SK-N-SH (cell line): ENCODE measurements at regions not wholly inside any gene's neighbourhood (a gene's known extent, or its start where the extent isn't known, plus 50 kb on each side); places are given as distances from the start of the nearest gene placed in this dataset.
"Not testable (repeated sequence)": the region's sequence is repeated elsewhere in the genome, so short reads cannot be mapped to it uniquely, and the experiment has no call there.

Experiments used
- EP300 ChIP-seq, 2 experiments: IDR thresholded peaks; 2 replicates each; pipeline versions ENCODE4 v1.4.0 to v1.6.1; 2012; ENCODE audit warnings: borderline replicate concordance in 1 of 2, low read depth in 1 of 2, low read length in 1 of 2
- GABPA ChIP-seq: IDR thresholded peaks from 2 replicates; pipeline ENCODE4 v1.4.0; 2012; ENCODE audit warnings: low read depth, mild to moderate bottlenecking
- JUND ChIP-seq: IDR thresholded peaks from 2 replicates; pipeline ENCODE4 v1.4.0; 2012
- NRF1 ChIP-seq: IDR thresholded peaks from 2 replicates; pipeline ENCODE4 v1.6.1; 2012; ENCODE audit warnings: low read depth, mild to moderate bottlenecking, low read length
- POLR2AphosphoS5 ChIP-seq: IDR thresholded peaks from 2 replicates; pipeline ENCODE4 v1.6.1; 2012; ENCODE audit warnings: low read depth, low read length
- RXRA ChIP-seq: IDR thresholded peaks from 2 replicates; pipeline ENCODE4 v1.4.0; 2012; ENCODE audit warnings: low read depth, mild to moderate bottlenecking, borderline replicate concordance
- SIN3A ChIP-seq: IDR thresholded peaks from 2 replicates; pipeline ENCODE4 v1.6.1; 2012; ENCODE audit warnings: low read depth, mild to moderate bottlenecking, low read length, moderate library complexity, borderline replicate concordance
- TCF12 ChIP-seq: IDR thresholded peaks from 2 replicates; pipeline ENCODE4 v1.4.0; 2012
- TF ChIP-seq, protein P1 (sequence below): fragments of 200-600 bp; sonication (generic); IDR thresholded peaks from 2 replicates; pipeline ENCODE4 v1.6.1; 2017; ENCODE audit warnings: antibody characterized with exemption, mild to moderate bottlenecking, moderate library complexity
- TF ChIP-seq, protein P2 (sequence below): IDR thresholded peaks from 2 replicates; pipeline ENCODE4 v1.4.0; 2012; ENCODE audit warnings: low read depth

DNA sequence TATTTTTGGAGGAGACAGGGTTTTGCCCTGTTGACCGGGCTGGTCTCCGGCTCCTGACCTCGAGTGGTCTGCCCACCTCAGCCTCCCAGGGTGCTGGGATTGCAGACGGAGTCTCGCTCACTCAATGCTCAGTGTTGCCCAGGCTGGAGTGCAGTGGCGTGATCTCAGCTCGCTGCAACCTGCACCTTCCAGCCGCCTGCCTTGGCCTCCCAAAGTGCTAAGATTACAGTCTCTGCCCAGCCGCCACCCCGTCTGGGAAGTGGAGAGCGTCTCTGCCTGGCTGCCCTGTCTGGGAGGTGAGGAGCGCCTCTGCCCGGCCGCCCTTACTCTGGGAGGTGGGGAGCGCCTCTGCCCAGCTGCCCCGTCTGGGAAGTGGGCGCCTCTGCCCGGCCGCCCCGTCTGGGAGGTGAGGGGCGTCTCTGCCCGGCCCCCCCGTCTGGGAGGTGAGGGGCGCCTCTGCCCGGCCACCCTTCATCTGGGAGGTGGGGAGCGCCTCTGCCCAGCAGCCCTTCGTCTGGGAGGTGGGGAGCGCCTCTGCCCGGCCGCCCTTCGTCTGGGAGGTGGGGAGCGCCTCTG, 249.8 kb upstream of the USP15 start:
- not testable (repeated sequence) for TF ChIP-seq TCF12; EP300 (IDR thresholded peaks at IDR 0.05; ENCODE audit: borderline replicate concordance in 1 of 2, low read depth in 1 of 2, low read length in 1 of 2); GABPA; RXRA; JUND; SIN3A; POLR2AphosphoS5; NRF1
- TF ChIP-seq, protein P1, sequence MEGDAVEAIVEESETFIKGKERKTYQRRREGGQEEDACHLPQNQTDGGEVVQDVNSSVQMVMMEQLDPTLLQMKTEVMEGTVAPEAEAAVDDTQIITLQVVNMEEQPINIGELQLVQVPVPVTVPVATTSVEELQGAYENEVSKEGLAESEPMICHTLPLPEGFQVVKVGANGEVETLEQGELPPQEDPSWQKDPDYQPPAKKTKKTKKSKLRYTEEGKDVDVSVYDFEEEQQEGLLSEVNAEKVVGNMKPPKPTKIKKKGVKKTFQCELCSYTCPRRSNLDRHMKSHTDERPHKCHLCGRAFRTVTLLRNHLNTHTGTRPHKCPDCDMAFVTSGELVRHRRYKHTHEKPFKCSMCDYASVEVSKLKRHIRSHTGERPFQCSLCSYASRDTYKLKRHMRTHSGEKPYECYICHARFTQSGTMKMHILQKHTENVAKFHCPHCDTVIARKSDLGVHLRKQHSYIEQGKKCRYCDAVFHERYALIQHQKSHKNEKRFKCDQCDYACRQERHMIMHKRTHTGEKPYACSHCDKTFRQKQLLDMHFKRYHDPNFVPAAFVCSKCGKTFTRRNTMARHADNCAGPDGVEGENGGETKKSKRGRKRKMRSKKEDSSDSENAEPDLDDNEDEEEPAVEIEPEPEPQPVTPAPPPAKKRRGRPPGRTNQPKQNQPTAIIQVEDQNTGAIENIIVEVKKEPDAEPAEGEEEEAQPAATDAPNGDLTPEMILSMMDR: not testable (repeated sequence)
- TF ChIP-seq, protein P2, sequence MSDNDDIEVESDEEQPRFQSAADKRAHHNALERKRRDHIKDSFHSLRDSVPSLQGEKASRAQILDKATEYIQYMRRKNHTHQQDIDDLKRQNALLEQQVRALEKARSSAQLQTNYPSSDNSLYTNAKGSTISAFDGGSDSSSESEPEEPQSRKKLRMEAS: not testable (repeated sequence)
